Gastrocnemius medialis (tissue), 4 donors: ENCODE measurements at regions not wholly inside any gene's neighbourhood (a gene's known extent, or its start where the extent isn't known, plus 50 kb on each side); places are given as distances from the start of the nearest gene placed in this dataset.

Source experiments
- CTCF ChIP-seq, 5 experiments: fragments of 450-650 bp in 3 of 5; fragments of 200-600 bp in 2 of 5; sonication (generic) in 2 of 5; IDR thresholded peaks in 4 of 5; conservative IDR thresholded peaks in 1 of 5; 1 replicate in 4 of 5; 2 replicates in 1 of 5; pipeline ENCODE4 v1.5.1; 2016 to 2019; ENCODE audit warnings: antibody characterized with exemption in 5 of 5, mild to moderate bottlenecking in 3 of 5, moderate library complexity in 3 of 5
- POLR2A ChIP-seq, 2 donors: fragments of 450-650 bp; IDR thresholded peaks; one replicate each; pipeline ENCODE4 v1.6.1; 2017; ENCODE audit warnings: antibody characterized with exemption in 2 of 2, mild to moderate bottlenecking in 2 of 2, moderate library complexity in 2 of 2

- TF ChIP-seq CTCF (IDR thresholded peaks at IDR 0.05 in 4 of 5, conservative IDR thresholded peaks at IDR 0.05 in 1 of 5) (no peak), POLR2A (IDR thresholded peaks at IDR 0.05) (no peak)
These were observed 91.9 kb upstream of the SLC25A33 start for GRCh38 chr1:9447215-9447960.
